ENCODE measurements at regions not wholly inside any gene's neighbourhood (a gene's known extent, or its start where the extent isn't known, plus 50 kb on each side); places are given as distances from the start of the nearest gene placed in this dataset.

GRCh38 chr9:18071651-18072060 lies 402.3 kb upstream of the ADAMTSL1 start:
- intact Hi-C loops (cut with micrococcal nuclease): no loop called here
- no peak overlapping the region for H3K4me3 Mint-ChIP-seq
- H3K9me3 Mint-ChIP-seq: no peaks in the 10 kb centered on the region
- TF ChIP-seq CTCF (IDR thresholded peaks at IDR 0.05): no peak
- ChIA-PET CTCF (no interaction called here), POLR2A (no interaction called here)
- H3K4me1 Mint-ChIP-seq: no peaks in the 10 kb centered on the region
- ATAC-seq (ENCODE audit: low read depth) (no peak), DNase-seq (no peak)
- no peaks in the 10 kb centered on the region for H3K27me3 Mint-ChIP-seq
- H3K36me3 Mint-ChIP-seq (ENCODE audit: low read depth): no peaks in the 10 kb centered on the region
- no peak overlapping the region for H3K27ac Mint-ChIP-seq

GRCh38 chr9:18073002-18073401 lies 401.0 kb upstream of the ADAMTSL1 start:
- Mint-ChIP-seq H3K27ac (no peak overlapping the region), H3K4me1 (no peaks in the 10 kb centered on the region), H3K4me3 (no peak overlapping the region), H3K27me3 (no peaks in the 10 kb centered on the region), H3K9me3 (no peaks in the 10 kb centered on the region), H3K36me3 (ENCODE audit: low read depth) (no peaks in the 10 kb centered on the region)
- DNase-seq: no peak
- TF ChIP-seq CTCF (IDR thresholded peaks at IDR 0.05): no peak
- no peak for ATAC-seq (ENCODE audit: low read depth)
- ChIA-PET POLR2A (no interaction called here), CTCF (no interaction called here)
- intact Hi-C loops (cut with micrococcal nuclease): no loop called here

- Mint-ChIP-seq H3K4me1 (no peaks in the 10 kb centered on the region), H3K36me3 (ENCODE audit: low read depth) (no peaks in the 10 kb centered on the region), H3K27ac (no peak overlapping the region), H3K4me3 (no peak overlapping the region), H3K9me3 (no peaks in the 10 kb centered on the region), H3K27me3 (no peaks in the 10 kb centered on the region)
- intact Hi-C loops (cut with micrococcal nuclease): no loop called here
- no peak for TF ChIP-seq CTCF (IDR thresholded peaks at IDR 0.05)
- ATAC-seq (ENCODE audit: low read depth) (no peak), DNase-seq (no peak)
- CTCF ChIA-PET: no interaction called here
- POLR2A ChIA-PET: no interaction called here
Observed at GRCh38 chr9:18074041-18074440, 399.9 kb upstream of the ADAMTSL1 start.

- H3K4me3 Mint-ChIP-seq: no peak overlapping the region
- no peak for TF ChIP-seq CTCF (IDR thresholded peaks at IDR 0.05)
- H3K4me1 Mint-ChIP-seq: no peaks in the 10 kb centered on the region
- H3K36me3 Mint-ChIP-seq (ENCODE audit: low read depth): no peaks in the 10 kb centered on the region
- H3K9me3 Mint-ChIP-seq: no peaks in the 10 kb centered on the region
- ATAC-seq (ENCODE audit: low read depth): no peak
- H3K27me3 Mint-ChIP-seq: no peaks in the 10 kb centered on the region
- intact Hi-C loops (cut with micrococcal nuclease): no loop called here
- ChIA-PET CTCF (no interaction called here), POLR2A (no interaction called here)
- no peak for DNase-seq
- H3K27ac Mint-ChIP-seq: no peak overlapping the region
Observed at GRCh38 chr9:18075253-18075952, 398.6 kb upstream of the ADAMTSL1 start.

GRCh38 chr9:18077941-18078678 lies 395.8 kb upstream of the ADAMTSL1 start:
- DNase-seq (no peak), ATAC-seq (ENCODE audit: low read depth) (no peak)
- Mint-ChIP-seq H3K36me3 (ENCODE audit: low read depth) (no peaks in the 10 kb centered on the region), H3K27ac (no peak overlapping the region), H3K4me1 (no peaks in the 10 kb centered on the region), H3K9me3 (no peaks in the 10 kb centered on the region), H3K4me3 (no peak overlapping the region), H3K27me3 (no peaks in the 10 kb centered on the region)
- CTCF ChIA-PET: no interaction called here
- POLR2A ChIA-PET: no interaction called here
- no peak for TF ChIP-seq CTCF (IDR thresholded peaks at IDR 0.05)
- intact Hi-C loops (cut with micrococcal nuclease): no loop called here

All from activated B cell treated with CpG ODN at 0.5 μM for 24 hours (primary cell).